H9 (cell line): ENCODE measurements at regions not wholly inside any gene's neighbourhood (a gene's known extent, or its start where the extent isn't known, plus 50 kb on each side); places are given as distances from the start of the nearest gene placed in this dataset.

ENCODE experiments used
- DNase-seq: peaks from one replicate; pipeline ENCODE4 v3.0.0-alpha.2; 2017
- H2AFZ ChIP-seq: one replicate; pipeline ENCODE4 v1.6.1; 2013; ENCODE audit warnings: mild to moderate bottlenecking, low read length, control low read depth, moderate library complexity
- H2AK5ac ChIP-seq: 2 replicates; pipeline ENCODE4 v1.6.1; 2013; ENCODE audit warnings: low read length, control low read depth, mixed read lengths; ENCODE audit not compliant: insufficient read length
- H2BK120ac ChIP-seq: one replicate; pipeline ENCODE4 v1.6.1; 2013; ENCODE audit warnings: low read depth, mild to moderate bottlenecking, low read length, control low read depth, inconsistent platforms; ENCODE audit not compliant: poor library complexity, severe bottlenecking
- H2BK12ac ChIP-seq: 2 replicates; pipeline ENCODE4 v1.6.1; 2013; ENCODE audit warnings: low read length, control low read depth, mixed read lengths, low read depth; ENCODE audit not compliant: insufficient read length
- H2BK15ac ChIP-seq: 2 replicates; pipeline ENCODE4 v1.6.1; 2013; ENCODE audit warnings: low read depth, low read length, control low read depth
- H2BK20ac ChIP-seq: one replicate; pipeline ENCODE4 v1.6.1; 2013; ENCODE audit warnings: low read depth, mild to moderate bottlenecking, low read length, control low read depth, inconsistent platforms; ENCODE audit not compliant: poor library complexity, severe bottlenecking
- H2BK5ac ChIP-seq: 2 replicates; pipeline ENCODE4 v1.6.1; 2013; ENCODE audit warnings: low read length, control low read depth, mixed read lengths; ENCODE audit not compliant: insufficient read length
- H3K14ac ChIP-seq: 2 replicates; pipeline ENCODE4 v1.6.1; 2013; ENCODE audit warnings: low read length, control low read depth; ENCODE audit not compliant: insufficient read depth
- H3K18ac ChIP-seq: 2 replicates; pipeline ENCODE4 v1.6.1; 2013; ENCODE audit warnings: low read depth, mild to moderate bottlenecking, mixed read lengths, low read length, control low read depth; ENCODE audit not compliant: insufficient read length
- H3K23ac ChIP-seq: 2 replicates; pipeline ENCODE4 v1.6.1; 2013; ENCODE audit warnings: low read length, control low read depth, mixed read lengths, low read depth; ENCODE audit not compliant: insufficient read length
- H3K23me2 ChIP-seq: 2 replicates; pipeline ENCODE4 v1.6.1; 2013; ENCODE audit warnings: low read depth, mild to moderate bottlenecking, mixed read lengths, low read length, control low read depth; ENCODE audit not compliant: insufficient read length, poor library complexity, severe bottlenecking
- H3K27ac ChIP-seq: 2 replicates; pipeline ENCODE4 v1.5.1; 2013; ENCODE audit warnings: low read length, control low read depth, mixed read lengths, low read depth; ENCODE audit not compliant: insufficient read length
- H3K27me3 ChIP-seq: 2 replicates; pipeline ENCODE4 v1.6.1; 2013; ENCODE audit warnings: low read length, control low read depth, inconsistent platforms; ENCODE audit not compliant: insufficient read depth
- H3K4ac ChIP-seq: 2 replicates; pipeline ENCODE4 v1.6.1; 2013; ENCODE audit warnings: low read depth, mild to moderate bottlenecking, control low read depth, inconsistent platforms, low read length, moderate library complexity
- H3K4me1 ChIP-seq: 2 replicates; pipeline ENCODE4 v1.6.1; 2013; ENCODE audit warnings: low read length, control low read depth, inconsistent platforms; ENCODE audit not compliant: insufficient read depth
- H3K4me2 ChIP-seq: 2 replicates; pipeline ENCODE4 v1.6.1; 2013; ENCODE audit warnings: low read length, control low read depth, mixed read lengths; ENCODE audit not compliant: insufficient read length, insufficient read depth
- H3K56ac ChIP-seq: 2 replicates; pipeline ENCODE4 v1.6.1; 2013; ENCODE audit warnings: low read depth, mild to moderate bottlenecking, mixed read lengths, low read length, control low read depth; ENCODE audit not compliant: insufficient read length
- H3K79me1 ChIP-seq: 2 replicates; pipeline ENCODE4 v1.6.1; 2013; ENCODE audit warnings: low read depth, mild to moderate bottlenecking, moderate library complexity, low read length, control low read depth, inconsistent platforms; ENCODE audit not compliant: insufficient read depth, poor library complexity, severe bottlenecking
- H3K79me2 ChIP-seq: 2 replicates; pipeline ENCODE4 v1.6.1; 2013; ENCODE audit warnings: low read length, control low read depth, inconsistent platforms; ENCODE audit not compliant: insufficient read depth
- H3K9ac ChIP-seq: 2 replicates; pipeline ENCODE4 v1.6.1; 2013; ENCODE audit warnings: low read length, control low read depth, mixed read lengths; ENCODE audit not compliant: insufficient read length; ENCODE audit errors: extremely low read depth
- H3K9me3 ChIP-seq: one replicate; pipeline ENCODE4 v1.6.1; 2013; ENCODE audit warnings: low read depth, low read length, inconsistent platforms; ENCODE audit not compliant: control insufficient read depth
- H3T11ph ChIP-seq: one replicate; pipeline ENCODE4 v1.6.1; 2013; ENCODE audit warnings: mild to moderate bottlenecking, low read length, control low read depth, inconsistent platforms
- H4K20me1 ChIP-seq: one replicate; pipeline ENCODE4 v1.6.1; 2013; ENCODE audit not compliant: control insufficient read depth, insufficient read length, insufficient read depth
- H4K5ac ChIP-seq: 2 replicates; pipeline ENCODE4 v1.6.1; 2013; ENCODE audit warnings: low read depth, mild to moderate bottlenecking, mixed read lengths, low read length, control low read depth; ENCODE audit not compliant: insufficient read length
- H4K8ac ChIP-seq: replicated peaks from 2 replicates; pipeline ENCODE4 v1.6.1; 2013; ENCODE audit warnings: low read length, control low read depth, mixed read lengths, low read depth; ENCODE audit not compliant: insufficient read length
- H4K91ac ChIP-seq: 2 replicates; pipeline ENCODE4 v1.6.1; 2013; ENCODE audit warnings: low read depth, mild to moderate bottlenecking, moderate library complexity, mixed read lengths, low read length, control low read depth; ENCODE audit not compliant: insufficient read length
- H3K27ac Mint-ChIP-seq, 3 experiments: 2 replicates in 2 of 3; 3 replicates in 1 of 3; pipeline ENCODE4 v1.8.0; 2020 to 2021; ENCODE audit warnings: mixed read lengths in 3 of 3, mild to moderate bottlenecking in 1 of 3, moderate library complexity in 1 of 3
- H3K27me3 Mint-ChIP-seq: 2 replicates; pipeline ENCODE4 v1.8.0; 2021; ENCODE audit warnings: low read depth, mild to moderate bottlenecking, moderate library complexity, mixed read lengths
- H3K36me3 Mint-ChIP-seq, 3 experiments: 2 replicates in 2 of 3; 3 replicates in 1 of 3; pipeline ENCODE4 v1.8.0; 2020 to 2021; ENCODE audit warnings: low read depth in 3 of 3, mixed read lengths in 3 of 3; ENCODE audit not compliant: insufficient read depth in 1 of 3
- H3K4me1 Mint-ChIP-seq, 2 experiments: 2 replicates each; pipeline ENCODE4 v1.8.0; 2020; ENCODE audit warnings: mixed read lengths in 2 of 2
- H3K4me3 Mint-ChIP-seq, 2 experiments: 2 replicates in 1 of 2; 3 replicates in 1 of 2; pipeline ENCODE4 v1.8.0; 2020 to 2021; ENCODE audit warnings: mild to moderate bottlenecking in 2 of 2, mixed read lengths in 2 of 2, moderate library complexity in 1 of 2
- H3K9me3 Mint-ChIP-seq, 2 experiments: 2 replicates in 1 of 2; 3 replicates in 1 of 2; pipeline ENCODE4 v1.8.0; 2020; ENCODE audit warnings: mild to moderate bottlenecking in 2 of 2, mixed read lengths in 2 of 2, moderate library complexity in 1 of 2
- CTCF ChIP-seq: fragments of 200-600 bp; sonication (generic); conservative IDR thresholded peaks from 3 replicates; pipeline ENCODE4 v1.8.0; 2021; ENCODE audit warnings: antibody characterized with exemption, mild to moderate bottlenecking
- WGBS: extraction: QIAGEN DNeasy Blood & Tissue Kit; methylation state at CpG from one replicate; pipeline ENCODE4 v1.1.7; 2013; ENCODE audit warnings: missing lambda C conversion rate, low lambda C conversion rate, mixed read lengths; ENCODE audit not compliant: insufficient read length; ENCODE audit errors: extremely low coverage; 5-methylcytosine and 5-hydroxymethylcytosine counted together

- H2BK20ac ChIP-seq: no peak overlapping the region
- H3T11ph ChIP-seq: no peak overlapping the region
- no peak overlapping the region for H3K56ac ChIP-seq
- no peaks in the 10 kb centered on the region for H3K79me1 ChIP-seq
- Mint-ChIP-seq H3K27me3 (no peaks in the 10 kb centered on the region), H3K36me3 (peaks cover 0 to 2% (median 0%) of the 10 kb centered on the region in 3 experiments; a peak in 2 of 7 replicates), H3K9me3 (peaks cover 0 to 2% of the 10 kb centered on the region in 2 experiments; a peak in 3 of 5 replicates), H3K4me3 (no peak overlapping the region), H3K4me1 (peaks cover 5 to 6% of the 10 kb centered on the region in 2 experiments), H3K27ac (no peak overlapping the region)
- no peak overlapping the region for H4K91ac ChIP-seq
- no peak overlapping the region for H3K27ac ChIP-seq
- H3K18ac ChIP-seq: no peak overlapping the region
- no peak overlapping the region for H3K4ac ChIP-seq
- H3K23ac ChIP-seq: no peak overlapping the region
- no peak for TF ChIP-seq CTCF
- H3K27me3 ChIP-seq: no peaks in the 10 kb centered on the region
- no CpG with 5 or more reads among the region's 2 CpGs for WGBS
- H3K9me3 ChIP-seq: no peaks in the 10 kb centered on the region
- H3K4me1 ChIP-seq: no peaks in the 10 kb centered on the region
- no peak overlapping the region for H3K9ac ChIP-seq
- no peak overlapping the region for H2AFZ ChIP-seq
- DNase-seq: no peak
- H2BK5ac ChIP-seq: no peak overlapping the region
- H2BK12ac ChIP-seq: no peak overlapping the region
- H4K8ac ChIP-seq: no peak overlapping the region
- no peak overlapping the region for H3K14ac ChIP-seq
- H4K20me1 ChIP-seq: no peaks in the 10 kb centered on the region
- H2BK120ac ChIP-seq: no peak overlapping the region
- H3K23me2 ChIP-seq: no peaks in the 10 kb centered on the region
- no peak overlapping the region for H2AK5ac ChIP-seq
- H4K5ac ChIP-seq: no peak overlapping the region
- H3K79me2 ChIP-seq: no peaks in the 10 kb centered on the region
- H3K4me2 ChIP-seq: no peak overlapping the region
- no peak overlapping the region for H2BK15ac ChIP-seq
Observed at GRCh38 chr3:94544131-94544789, 481.4 kb downstream of the NSUN3 start.
